Body of pancreas (tissue), 4 donors: ENCODE measurements at regions not wholly inside any gene's neighbourhood (a gene's known extent, or its start where the extent isn't known, plus 50 kb on each side); places are given as distances from the start of the nearest gene placed in this dataset.

Experiments used
- CTCF ChIP-seq, 7 experiments: fragments of 450-650 bp in 4 of 7; fragments of 200-600 bp in 3 of 7; sonication (generic) in 3 of 7; IDR thresholded peaks; one replicate each; pipeline ENCODE4 v1.5.1; 2016 to 2019; ENCODE audit warnings: antibody characterized with exemption in 7 of 7
- POLR2A ChIP-seq, 3 donors: fragments of 450-650 bp; IDR thresholded peaks; one replicate each; pipeline ENCODE4 v1.6.1; 2016; ENCODE audit warnings: antibody characterized with exemption in 3 of 3, mild to moderate bottlenecking in 2 of 3

DNA sequence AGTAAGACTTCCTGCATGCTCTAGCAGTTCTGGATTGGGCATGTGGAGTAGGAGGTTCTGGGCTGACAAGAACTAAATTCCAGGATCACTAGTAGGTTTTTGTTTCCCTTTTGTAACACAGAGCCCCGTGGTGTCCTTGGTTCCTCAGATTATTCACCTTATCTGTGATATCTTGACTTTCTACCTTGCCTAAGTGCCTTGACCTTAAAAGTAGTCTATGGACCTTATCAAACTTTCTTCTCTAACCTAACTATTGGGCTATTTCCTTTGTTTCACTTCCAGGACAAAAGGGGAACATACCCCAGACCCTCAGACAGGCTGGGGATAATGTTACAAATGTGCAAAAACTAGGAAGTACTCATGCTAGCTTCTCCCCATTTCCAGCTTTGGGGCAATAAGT lies 595.3 kb downstream of the PSAT1 start:
- no peak for TF ChIP-seq CTCF (IDR thresholded peaks at IDR 0.05)
- TF ChIP-seq POLR2A (IDR thresholded peaks at IDR 0.05), result no peak
